PC-3 (cell line): ENCODE measurements at regions not wholly inside any gene's neighbourhood (a gene's known extent, or its start where the extent isn't known, plus 50 kb on each side); places are given as distances from the start of the nearest gene placed in this dataset.

Experiments used
- ATAC-seq: fragments of 200-7000 bp; cut with Tn5 transposase; 2 replicates; pipeline ENCODE4 v1.9.1; 2020; ENCODE audit warnings: mild to moderate bottlenecking, moderate library complexity
- BruUV-seq: library from RNA; stranded (reverse); fragments of 400-500 nt; replicated peaks from 2 replicates; lab custom pipeline; 2021; lab: Mats Ljungman, UMichigan
- CTCF ChIA-PET: fragments of 300-600 bp; sonication (Branson Sonifier 250); formaldehyde crosslinking; loops from one replicate; lab custom pipeline; 2022; ENCODE audit warnings: antibody characterized with exemption; lab: Charles Lee
- POLR2A ChIA-PET: fragments of 300-600 bp; sonication (Branson Sonifier 250); formaldehyde crosslinking; loops from one replicate; lab custom pipeline; 2022; ENCODE audit warnings: antibody characterized with exemption; ENCODE audit not compliant: unreplicated experiment; lab: Charles Lee
- DNase-seq: peaks from one replicate; pipeline ENCODE4 v3.0.0-alpha.2; 2015
- H2AFZ ChIP-seq: fragments of 300-600 bp; sonication (generic); 2 replicates; pipeline ENCODE4 v1.6.0; 2016; ENCODE audit warnings: antibody characterized with exemption, low read length
- H3F3A ChIP-seq: fragments of 300-600 bp; sonication (generic); one replicate; pipeline ENCODE4 v1.6.0; 2017; ENCODE audit warnings: antibody characterized with exemption, low read length, control low read depth, mild to moderate bottlenecking; ENCODE audit not compliant: unreplicated experiment
- H3K27ac ChIP-seq: fragments of 300-600 bp; sonication (generic); 2 replicates; pipeline ENCODE4 v1.5.1; 2016; ENCODE audit warnings: mild to moderate bottlenecking, low read length
- H3K27me3 ChIP-seq: fragments of 300-600 bp; sonication (generic); 2 replicates; pipeline ENCODE4 v1.6.1; 2016; ENCODE audit warnings: low read length, mixed read lengths
- H3K36me3 ChIP-seq: fragments of 300-600 bp; sonication (generic); 2 replicates; pipeline ENCODE4 v1.6.1; 2016; ENCODE audit warnings: low read depth, mixed run types, low read length, mixed read lengths
- H3K4me1 ChIP-seq: fragments of 300-600 bp; sonication (generic); 2 replicates; pipeline ENCODE4 v1.5.1; 2016; ENCODE audit warnings: low read length; ENCODE audit not compliant: insufficient read depth
- H3K4me2 ChIP-seq: fragments of 300-600 bp; sonication (generic); 2 replicates; pipeline ENCODE4 v1.6.0; 2016; ENCODE audit warnings: low read length
- H3K4me3 ChIP-seq: fragments of 300-600 bp; sonication (generic); 2 replicates; pipeline ENCODE4 v1.5.1; 2016; ENCODE audit warnings: mild to moderate bottlenecking, low read length, mixed read lengths
- H3K79me2 ChIP-seq: fragments of 300-600 bp; sonication (generic); 2 replicates; pipeline ENCODE4 v1.6.1; 2017; ENCODE audit warnings: low read length, mixed read lengths
- H3K9ac ChIP-seq: fragments of 300-600 bp; sonication (generic); 2 replicates; pipeline ENCODE4 v1.6.0; 2016; ENCODE audit warnings: mild to moderate bottlenecking, low read length
- H3K9me2 ChIP-seq: fragments of 300-600 bp; sonication (generic); replicated peaks from 2 replicates; pipeline ENCODE4 v1.6.1; 2016; ENCODE audit warnings: mixed run types, low read length, mixed read lengths
- H3K9me3 ChIP-seq: fragments of 300-600 bp; sonication (generic); 2 replicates; pipeline ENCODE4 v1.6.1; 2016; ENCODE audit warnings: low read length, mixed read lengths
- H4K20me1 ChIP-seq: fragments of 300-600 bp; sonication (generic); 2 replicates; pipeline ENCODE4 v1.6.1; 2016; ENCODE audit warnings: low read length, mixed read lengths
- CTCF ChIP-seq: fragments of 300-600 bp; sonication (generic); conservative IDR thresholded peaks from 2 replicates; pipeline ENCODE4 v1.5.1; 2017; ENCODE audit warnings: antibody characterized with exemption, low read depth, mild to moderate bottlenecking, low read length
- EZH2 ChIP-seq: fragments of 300-600 bp; sonication (generic); IDR thresholded peaks from one replicate; pipeline ENCODE4 v1.6.1; 2017; ENCODE audit warnings: antibody characterized with exemption, mild to moderate bottlenecking, low read length; ENCODE audit not compliant: unreplicated experiment
- EZH2phosphoT487 ChIP-seq: fragments of 300-600 bp; sonication (generic); IDR thresholded peaks from 2 replicates; pipeline ENCODE4 v1.6.1; 2018; ENCODE audit warnings: mild to moderate bottlenecking, antibody characterized with exemption, low read length, borderline replicate concordance
- intact Hi-C: fragments of 100-400 bp; cut with micrococcal nuclease; formaldehyde crosslinking; loops from 2 replicates; pipeline ENCODE4 v1.9.0; 2023

GRCh38 chr2:7900593-7900992, 781.3 kb upstream of the ID2 start:
- Histone ChIP-seq H3F3A (no peaks in the 10 kb centered on the region), H3K27me3 (no peaks in the 10 kb centered on the region), H3K9me3 (no peaks in the 10 kb centered on the region), H3K9ac (no peak overlapping the region), H3K9me2 (no peaks in the 10 kb centered on the region), H3K4me1 (no peaks in the 10 kb centered on the region), H3K36me3 (no peaks in the 10 kb centered on the region), H2AFZ (no peak overlapping the region), H3K4me3 (no peak overlapping the region), H3K79me2 (no peaks in the 10 kb centered on the region), H3K4me2 (no peak overlapping the region), H3K27ac (no peak overlapping the region), H4K20me1 (no peaks in the 10 kb centered on the region)
- CTCF ChIA-PET, result no interaction called here
- no TSS peak for BruUV-seq
- ATAC-seq, result no peak
- DNase-seq, result no peak
- POLR2A ChIA-PET, result no interaction called here
- intact Hi-C loops, result no loop called here
- TF ChIP-seq CTCF, result no peak
- TF ChIP-seq EZH2phosphoT487, result no peak
- TF ChIP-seq EZH2, result no peak

GRCh38 chr2:7902251-7902765, 779.5 kb upstream of the ID2 start:
- H3K9me2 ChIP-seq, result no peaks in the 10 kb centered on the region
- CTCF ChIA-PET, result no interaction called here
- no peaks in the 10 kb centered on the region for H3K79me2 ChIP-seq
- H3K9me3 ChIP-seq, result no peaks in the 10 kb centered on the region
- POLR2A ChIA-PET, result no interaction called here
- intact Hi-C loops, result no loop called here
- H3K4me3 ChIP-seq, result no peak overlapping the region
- no peak for TF ChIP-seq EZH2phosphoT487
- no peak for TF ChIP-seq EZH2
- TF ChIP-seq CTCF, result no peak
- no peaks in the 10 kb centered on the region for H3F3A ChIP-seq
- no peaks in the 10 kb centered on the region for H3K4me1 ChIP-seq
- no peaks in the 10 kb centered on the region for H4K20me1 ChIP-seq
- H3K9ac ChIP-seq, result no peak overlapping the region
- no peaks in the 10 kb centered on the region for H3K27me3 ChIP-seq
- no peak overlapping the region for H2AFZ ChIP-seq
- no TSS peak for BruUV-seq
- no peak overlapping the region for H3K4me2 ChIP-seq
- no peak overlapping the region for H3K27ac ChIP-seq
- ATAC-seq (peak; percentile 48; the same call in 1 of the 2 replicates), DNase-seq (no peak)
- H3K36me3 ChIP-seq, result no peaks in the 10 kb centered on the region

- Histone ChIP-seq H3K9me2 (no peaks in the 10 kb centered on the region), H3K27ac (no peak overlapping the region), H3K4me2 (no peak overlapping the region), H3K36me3 (no peaks in the 10 kb centered on the region), H3K4me1 (no peaks in the 10 kb centered on the region), H4K20me1 (no peaks in the 10 kb centered on the region), H3K4me3 (no peak overlapping the region), H2AFZ (no peak overlapping the region), H3K79me2 (no peaks in the 10 kb centered on the region), H3F3A (no peaks in the 10 kb centered on the region), H3K9me3 (no peaks in the 10 kb centered on the region), H3K27me3 (no peaks in the 10 kb centered on the region), H3K9ac (no peak overlapping the region)
- no peak for DNase-seq
- POLR2A ChIA-PET, result no interaction called here
- no peak for ATAC-seq
- CTCF ChIA-PET, result no interaction called here
- TF ChIP-seq CTCF, result no peak
- no peak for TF ChIP-seq EZH2
- TF ChIP-seq EZH2phosphoT487, result no peak
- intact Hi-C loops, result no loop called here
- no TSS peak for BruUV-seq
Observed at GRCh38 chr2:7904319-7904718, 777.5 kb upstream of the ID2 start.
